ENCODE measurements at regions not wholly inside any gene's neighbourhood (a gene's known extent, or its start where the extent isn't known, plus 50 kb on each side); places are given as distances from the start of the nearest gene placed in this dataset.

- no peak overlapping the region for H4K8ac ChIP-seq (replicated peaks; ENCODE audit: insufficient read length, low read depth, low read length)
- Mint-ChIP-seq H3K4me3 (no peak overlapping the region), H3K4me1 (peaks cover 42 to 45% of the 10 kb centered on the region in 2 experiments), H3K27me3 (ENCODE audit: low read depth) (no peaks in the 10 kb centered on the region; the same call in 1 of the 2 replicates), H3K27ac (no peak overlapping the region), H3K36me3 (ENCODE audit: insufficient read depth in 1 of 3, low read depth in 3 of 3) (no peaks in the 10 kb centered on the region), H3K9me3 (no peaks in the 10 kb centered on the region; a peak in 1 of 5 replicates)
- H3K27ac ChIP-seq (ENCODE audit: insufficient read length, low read depth, low read length), result no peak overlapping the region
- no peak overlapping the region for H3K4ac ChIP-seq (ENCODE audit: low read depth, low read length)
- H3K4me2 ChIP-seq (ENCODE audit: insufficient read depth, insufficient read length, low read length), result no peak overlapping the region
- no peak overlapping the region for H3T11ph ChIP-seq (ENCODE audit: low read length)
- H3K79me1 ChIP-seq (ENCODE audit: insufficient read depth, low read depth, low read length, poor library complexity, severe bottlenecking), result no peaks in the 10 kb centered on the region
- H2BK20ac ChIP-seq (ENCODE audit: low read depth, low read length, poor library complexity, severe bottlenecking), result no peak overlapping the region
- no peak overlapping the region for H3K56ac ChIP-seq (ENCODE audit: insufficient read length, low read depth, low read length)
- H2AK5ac ChIP-seq (ENCODE audit: insufficient read length, low read length), result no peak overlapping the region
- H3K79me2 ChIP-seq (ENCODE audit: insufficient read depth, low read length), result no peaks in the 10 kb centered on the region
- H4K91ac ChIP-seq (ENCODE audit: insufficient read length, low read depth, low read length), result no peak overlapping the region
- no peak overlapping the region for H3K9ac ChIP-seq (ENCODE audit: extremely low read depth, insufficient read length, low read length)
- no peak overlapping the region for H2BK120ac ChIP-seq (ENCODE audit: low read depth, low read length, poor library complexity, severe bottlenecking)
- WGBS (ENCODE audit: extremely low coverage, insufficient read length, low lambda C conversion rate), result no CpG with 5 or more reads among the region's 6 CpGs
- H4K20me1 ChIP-seq (ENCODE audit: control insufficient read depth, insufficient read depth, insufficient read length), result no peaks in the 10 kb centered on the region
- no peak for TF ChIP-seq CTCF (conservative IDR thresholded peaks at IDR 0.05)
- no peak overlapping the region for H2BK15ac ChIP-seq (ENCODE audit: low read depth, low read length)
- no peak overlapping the region for H2AFZ ChIP-seq (ENCODE audit: low read length)
- no peak overlapping the region for H2BK12ac ChIP-seq (ENCODE audit: insufficient read length, low read depth, low read length)
- H3K23ac ChIP-seq (ENCODE audit: insufficient read length, low read depth, low read length), result no peak overlapping the region
- H3K18ac ChIP-seq (ENCODE audit: insufficient read length, low read depth, low read length), result no peak overlapping the region
- no peak for DNase-seq
- no peaks in the 10 kb centered on the region for H3K9me3 ChIP-seq (ENCODE audit: control insufficient read depth, low read depth, low read length)
- H2BK5ac ChIP-seq (ENCODE audit: insufficient read length, low read length), result no peak overlapping the region
- H4K5ac ChIP-seq (ENCODE audit: insufficient read length, low read depth, low read length), result no peak overlapping the region
- no peak overlapping the region for H3K14ac ChIP-seq (ENCODE audit: insufficient read depth, low read length)
- no peaks in the 10 kb centered on the region for H3K23me2 ChIP-seq (ENCODE audit: insufficient read length, low read depth, low read length, poor library complexity, severe bottlenecking)
- H3K27me3 ChIP-seq (ENCODE audit: insufficient read depth, low read length), result no peaks in the 10 kb centered on the region
- H3K4me1 ChIP-seq (ENCODE audit: insufficient read depth, low read length), result peaks cover 9% of the 10 kb centered on the region; the same call in 1 of the 2 replicates
Measured at GRCh38 chr6:87908978-87909811, 138.4 kb upstream of the SPACA1 start.
